Heart right ventricle (tissue), 16 donors: ENCODE measurements at regions not wholly inside any gene's neighbourhood (a gene's known extent, or its start where the extent isn't known, plus 50 kb on each side); places are given as distances from the start of the nearest gene placed in this dataset.

ENCODE experiments used
- ATAC-seq, 8 donors: fragments of 200-7000 bp; cut with Tn5 transposase; one replicate each; pipeline ENCODE4 v1.9.1; 2020; ENCODE audit warnings: mild to moderate bottlenecking in 8 of 8, moderate library complexity in 8 of 8, moderate number of reproducible peaks in 1 of 8
- DNase-seq, 2 donors: peaks; one replicate each; pipeline ENCODE4 v3.0.0-alpha.2; 2020
- H3K27ac ChIP-seq, 10 donors: fragments of 200-600 bp; sonication (generic) in 2 of 10; one replicate each; pipeline versions ENCODE4 v1.5.0 to v1.8.0; 2020 to 2022; ENCODE audit warnings: mild to moderate bottlenecking in 3 of 10
- H3K27me3 ChIP-seq, 7 donors: fragments of 200-600 bp; one replicate each; pipeline ENCODE4 v1.8.0; 2021 to 2022; ENCODE audit warnings: mild to moderate bottlenecking in 2 of 7
- H3K36me3 ChIP-seq, 9 donors: fragments of 200-600 bp; sonication (generic) in 1 of 9; one replicate each; pipeline versions ENCODE4 v1.5.0 to v1.8.0; 2020 to 2022; ENCODE audit warnings: mild to moderate bottlenecking in 2 of 9
- H3K4me1 ChIP-seq, 9 donors: fragments of 200-600 bp; sonication (generic) in 1 of 9; one replicate each; pipeline versions ENCODE4 v1.5.0 to v1.8.0; 2020 to 2022; ENCODE audit warnings: mild to moderate bottlenecking in 4 of 9
- H3K4me3 ChIP-seq, 10 donors: fragments of 200-600 bp; sonication (generic) in 2 of 10; one replicate each; pipeline versions ENCODE4 v1.5.0 to v1.8.0; 2020 to 2022; ENCODE audit warnings: mild to moderate bottlenecking in 7 of 10, moderate library complexity in 2 of 10
- H3K9me3 ChIP-seq, 11 donors: fragments of 200-600 bp in 10 of 11; sonication (generic) in 2 of 11; one replicate each; pipeline versions ENCODE4 v1.5.0 to v1.8.0; 2013 to 2022; ENCODE audit warnings: mild to moderate bottlenecking in 2 of 11, control low read depth in 1 of 11, moderate library complexity in 1 of 11
- CTCF ChIP-seq, 9 donors: fragments of 200-600 bp; sonication (generic) in 2 of 9; IDR thresholded peaks; one replicate each; pipeline versions ENCODE4 v1.5.0 to v1.8.0; 2021 to 2022; ENCODE audit warnings: antibody characterized with exemption in 9 of 9, mild to moderate bottlenecking in 5 of 9, moderate library complexity in 1 of 9
- WGBS, 2 donors: extraction: QIAGEN DNeasy Blood & Tissue Kit; methylation state at CpG; one replicate each; pipeline ENCODE4 v1.1.7; 2013; ENCODE audit warnings: inconsistent platforms in 1 of 2; 5-methylcytosine and 5-hydroxymethylcytosine counted together
- intact Hi-C, 10 donors: fragments of 100-400 bp; cut with DNase I; formaldehyde crosslinking; loops; one replicate each; pipeline versions ENCODE4 v1.11.1 to v1.14.2; 2022
- donor health status: Arrhythmogenic right ventricular cardiomyopathy.
- donor health status: ischemic (EF 13 %, LVEDD 7.1; RV severe dilation, severe dysfunction).
- donor health status: healthy with polysubstance abuse.
- donor health status: DM: no; HTN: yes; CAD: no.
- donor health status: DM: no; HTN: no; CAD: no.
- donor health status: ischemic (EF 25% LVEDD 6.9; RV normal size, moderate dysfunction).
- donor health status: ischemic (EF 25% LVEDD 5.7; RV mildly dilated, moderate dysfunction).
- donor health status: healthy.
- donor health status: DM: yes; HTN: yes; CAD: no.
- donor health status: Ischemic cardiomyopathy.
- donor health status: ischemic (EF 35%, LVEDD 5.7; RV mildly dilated, moderate dysfunction).
- donor health status: nonischemic (EF 11% LVEDD 7.7; RV severe dilation, severe dysfunction).
- donor health status: DM: yes; HTN: yes; CAD: no.
- donor health status: PGD.
- donor health status: ischemic (EF 29% LVEDD 5.4; RV normal size, mild dysfunction).
- donor health status: nonischemic (EF 23%, LVEDD 6.1; RV moderate dilation, normal function).

DNA sequence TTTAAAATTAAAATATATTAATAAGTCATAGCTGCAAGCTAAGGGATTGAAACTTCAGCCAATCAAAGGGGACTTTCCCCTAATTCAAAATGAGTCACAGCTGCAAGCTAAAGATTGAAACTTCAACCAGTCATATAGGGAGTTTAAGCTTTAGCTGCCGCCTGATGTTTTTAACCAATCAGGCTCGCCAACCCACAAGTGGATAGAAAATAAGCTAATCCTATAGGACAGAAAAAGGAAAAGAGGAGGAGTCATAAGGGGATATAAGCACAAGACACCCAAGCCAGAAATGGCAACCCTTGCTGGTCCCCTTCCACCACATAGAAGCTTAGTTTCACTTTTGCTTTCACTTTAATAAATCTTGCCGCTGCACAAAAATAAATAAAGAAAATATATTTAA, 1154.6 kb downstream of the GALC start:
- H3K27ac ChIP-seq, result no peak overlapping the region
- H3K4me1 ChIP-seq, result no peaks in the 10 kb centered on the region
- no peaks in the 10 kb centered on the region for H3K27me3 ChIP-seq
- ATAC-seq (no peak), DNase-seq (no peak)
- intact Hi-C loops, result no loop called here
- 93 to 97% methylated on average over 3 of the region's 3 CpGs for WGBS, 2 donors
- no peak for TF ChIP-seq CTCF (IDR thresholded peaks at IDR 0.05)
- no peak overlapping the region for H3K4me3 ChIP-seq
- no peaks in the 10 kb centered on the region for H3K36me3 ChIP-seq
- peaks cover 0 to 19% (median 0%) of the 10 kb centered on the region in 11 donors for H3K9me3 ChIP-seq

DNA sequence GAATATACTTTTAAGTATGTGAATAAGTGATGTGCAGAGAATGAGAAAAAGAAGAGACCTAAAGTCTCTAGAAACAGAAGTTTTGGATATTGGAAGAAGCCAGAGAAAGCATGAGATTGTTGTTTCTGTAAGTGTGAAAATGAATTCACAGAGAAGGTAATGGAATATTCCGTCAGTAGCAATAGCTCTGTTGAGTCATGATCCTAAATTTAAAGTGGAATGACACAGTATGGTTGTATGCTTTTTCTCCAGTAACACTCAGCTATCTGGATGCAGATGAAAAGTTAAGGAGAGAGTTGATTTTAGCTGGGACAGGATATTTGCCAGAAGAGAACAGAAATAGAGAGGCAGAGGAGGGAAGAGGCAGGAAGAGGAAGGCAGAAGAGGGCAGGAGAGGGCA, 1166.3 kb downstream of the GALC start:
- no peaks in the 10 kb centered on the region for H3K4me1 ChIP-seq
- peaks cover 0 to 5% (median 0%) of the 10 kb centered on the region in 11 donors for H3K9me3 ChIP-seq
- ATAC-seq (no peak), DNase-seq (no peak)
- WGBS, 2 donors, result 25 to 38% methylated on average over 1 of the region's 1 CpG
- intact Hi-C loops, result no loop called here
- no peak overlapping the region for H3K4me3 ChIP-seq
- no peaks in the 10 kb centered on the region for H3K36me3 ChIP-seq
- no peaks in the 10 kb centered on the region for H3K27me3 ChIP-seq
- no peak overlapping the region for H3K27ac ChIP-seq
- no peak for TF ChIP-seq CTCF (IDR thresholded peaks at IDR 0.05)

- Histone ChIP-seq H3K27me3 (no peaks in the 10 kb centered on the region), H3K36me3 (no peaks in the 10 kb centered on the region), H3K9me3 (peaks cover 0 to 5% (median 0%) of the 10 kb centered on the region in 11 donors), H3K4me3 (no peak overlapping the region), H3K4me1 (no peaks in the 10 kb centered on the region), H3K27ac (no peak overlapping the region)
- DNase-seq (no peak), ATAC-seq (peak in 1 of 8 donors; percentile 52)
- intact Hi-C loops, result no loop called here
- TF ChIP-seq CTCF (IDR thresholded peaks at IDR 0.05), result no peak
- 48 to 60% methylated on average over 2 of the region's 2 CpGs for WGBS, 2 donors
These were observed 1168.8 kb downstream of the GALC start for GRCh38 chr14:86824167-86824566.

DNA sequence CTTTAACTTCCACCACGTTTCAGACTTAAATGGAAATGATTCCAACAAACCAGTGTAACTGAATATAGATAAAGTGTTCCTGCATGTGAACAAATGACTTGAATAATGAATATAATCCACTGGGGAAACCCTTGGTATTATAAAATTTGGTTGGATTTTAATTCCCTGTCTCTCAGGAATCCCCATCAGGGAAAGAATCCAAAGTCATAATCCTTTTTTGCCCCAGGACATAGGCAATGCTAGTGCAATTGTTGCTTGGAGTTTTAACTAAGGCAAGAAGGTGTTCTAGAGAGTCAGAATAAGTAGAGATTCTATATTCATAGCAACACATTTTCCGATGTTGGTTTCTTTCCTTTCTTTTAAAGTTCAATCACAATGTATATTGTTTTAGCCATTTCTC, 1169.4 kb downstream of the GALC start:
- Histone ChIP-seq H3K36me3 (no peaks in the 10 kb centered on the region), H3K4me1 (no peaks in the 10 kb centered on the region), H3K27me3 (no peaks in the 10 kb centered on the region), H3K4me3 (no peak overlapping the region), H3K27ac (no peak overlapping the region), H3K9me3 (peaks cover 0 to 5% (median 0%) of the 10 kb centered on the region in 11 donors)
- intact Hi-C loops, result no loop called here
- WGBS, 2 donors, result 59 to 65% methylated on average over 2 of the region's 2 CpGs
- DNase-seq (no peak), ATAC-seq (no peak)
- no peak for TF ChIP-seq CTCF (IDR thresholded peaks at IDR 0.05)

- ATAC-seq (no peak), DNase-seq (no peak)
- H3K9me3 ChIP-seq, result peaks cover 0 to 38% (median 6%) of the 10 kb centered on the region in 11 donors
- H3K27me3 ChIP-seq, result no peaks in the 10 kb centered on the region
- no peak for TF ChIP-seq CTCF (IDR thresholded peaks at IDR 0.05)
- H3K4me3 ChIP-seq, result no peak overlapping the region
- H3K4me1 ChIP-seq, result no peaks in the 10 kb centered on the region
- no peaks in the 10 kb centered on the region for H3K36me3 ChIP-seq
- intact Hi-C loops, result no loop called here
- no peak overlapping the region for H3K27ac ChIP-seq
These were observed 1177.6 kb downstream of the GALC start for GRCh38 chr14:86815341-86815740.
